SK-N-SH treated with all-trans-retinoic acid at 6 μM for 48 hours (cell line): ENCODE measurements at regions not wholly inside any gene's neighbourhood (a gene's known extent, or its start where the extent isn't known, plus 50 kb on each side); places are given as distances from the start of the nearest gene placed in this dataset.

ENCODE experiments used
- ATAC-seq: fragments of 200-7000 bp; cut with Tn5 transposase; 3 replicates; pipeline ENCODE4 v1.9.1; 2020; ENCODE audit warnings: mild to moderate bottlenecking, moderate library complexity
- BACH2 ChIP-seq: fragments of 250-450 bp; sonication (Bioruptor Pico); IDR thresholded peaks from 2 replicates; pipeline ENCODE4 v1.9.0; 2021; ENCODE audit warnings: mild to moderate bottlenecking, borderline replicate concordance
- CSDC2 ChIP-seq: fragments of 250-450 bp; sonication (Bioruptor Pico); IDR thresholded peaks from 2 replicates; pipeline ENCODE4 v1.5.0; 2020; ENCODE audit warnings: mild to moderate bottlenecking, moderate library complexity
- CSRNP3 ChIP-seq: fragments of 250-450 bp; sonication (Bioruptor Pico); IDR thresholded peaks from 2 replicates; pipeline ENCODE4 v1.5.1; 2021; ENCODE audit warnings: mild to moderate bottlenecking, moderate library complexity
- ESRRG ChIP-seq: fragments of 250-450 bp; sonication (Bioruptor Pico); IDR thresholded peaks from 2 replicates; pipeline ENCODE4 v1.6.1; 2021; ENCODE audit warnings: mild to moderate bottlenecking
- GLIS3 ChIP-seq: fragments of 250-450 bp; sonication (Bioruptor Pico); IDR thresholded peaks from 2 replicates; pipeline ENCODE4 v1.5.0; 2020; ENCODE audit warnings: mild to moderate bottlenecking, moderate library complexity
- ISL1 ChIP-seq: fragments of 250-450 bp; sonication (Bioruptor Pico); IDR thresholded peaks from 2 replicates; pipeline ENCODE4 v2.1.2; 2022; ENCODE audit warnings: mild to moderate bottlenecking, moderate library complexity
- PATZ1 ChIP-seq: fragments of 250-450 bp; sonication (Bioruptor Pico); IDR thresholded peaks from 2 replicates; pipeline ENCODE4 v1.8.0; 2020; ENCODE audit warnings: mild to moderate bottlenecking, moderate library complexity, borderline replicate concordance
- PPARA ChIP-seq: fragments of 250-450 bp; sonication (Bioruptor Pico); IDR thresholded peaks from 2 replicates; pipeline ENCODE4 v1.5.0; 2020; ENCODE audit warnings: mild to moderate bottlenecking, borderline replicate concordance
- RARB ChIP-seq: fragments of 250-450 bp; sonication (Bioruptor Pico); IDR thresholded peaks from 2 replicates; pipeline ENCODE4 v1.8.0; 2021; ENCODE audit warnings: mild to moderate bottlenecking, moderate library complexity
- SNAI2 ChIP-seq: fragments of 250-450 bp; sonication (Bioruptor Pico); IDR thresholded peaks from 2 replicates; pipeline ENCODE4 v1.5.0; 2020; ENCODE audit warnings: mild to moderate bottlenecking, moderate library complexity
- TOX ChIP-seq: fragments of 250-450 bp; sonication (Bioruptor Pico); IDR thresholded peaks from 2 replicates; pipeline ENCODE4 v1.8.0; 2021; ENCODE audit warnings: mild to moderate bottlenecking, moderate library complexity, borderline replicate concordance
- ZC3H10 ChIP-seq: fragments of 250-450 bp; sonication (Bioruptor Pico); IDR thresholded peaks from 2 replicates; pipeline ENCODE4 v1.5.1; 2021; ENCODE audit warnings: mild to moderate bottlenecking, moderate library complexity
- ZFP3 ChIP-seq: fragments of 250-450 bp; sonication (Bioruptor Pico); IDR thresholded peaks from 2 replicates; pipeline ENCODE4 v1.5.0; 2020; ENCODE audit warnings: mild to moderate bottlenecking, moderate library complexity
- ZFP30 ChIP-seq: fragments of 450-650 bp; formaldehyde crosslinking; IDR thresholded peaks from 2 replicates; pipeline ENCODE4 v1.5.0; 2022; ENCODE audit warnings: mild to moderate bottlenecking, moderate library complexity
- ZNF565 ChIP-seq: fragments of 450-650 bp; formaldehyde crosslinking; conservative IDR thresholded peaks from 2 replicates; pipeline ENCODE4 v1.5.0; 2020; ENCODE audit warnings: low read depth, mild to moderate bottlenecking, moderate library complexity
- ZNF70 ChIP-seq: fragments of 450-650 bp; formaldehyde crosslinking; IDR thresholded peaks from 2 replicates; pipeline ENCODE4 v1.5.0; 2020; ENCODE audit warnings: mild to moderate bottlenecking, moderate library complexity
- ZNF8 ChIP-seq: fragments of 450-650 bp; formaldehyde crosslinking; IDR thresholded peaks from 2 replicates; pipeline ENCODE4 v1.5.0; 2020; ENCODE audit warnings: mild to moderate bottlenecking, moderate library complexity
- TF ChIP-seq, protein P1 (sequence below): fragments of 250-450 bp; sonication (Bioruptor Pico); IDR thresholded peaks from 2 replicates; pipeline ENCODE4 v1.8.0; 2021; ENCODE audit warnings: low read depth, mild to moderate bottlenecking, moderate library complexity, borderline replicate concordance
- TF ChIP-seq, protein P2 (sequence below): fragments of 250-450 bp; sonication (Bioruptor Pico); IDR thresholded peaks from 2 replicates; pipeline ENCODE4 v1.5.0; 2020; ENCODE audit warnings: mild to moderate bottlenecking, moderate library complexity

GRCh38 chr1:81706650-81707435 lies 93.9 kb upstream of the ADGRL2 start:
- TF ChIP-seq, protein P1, sequence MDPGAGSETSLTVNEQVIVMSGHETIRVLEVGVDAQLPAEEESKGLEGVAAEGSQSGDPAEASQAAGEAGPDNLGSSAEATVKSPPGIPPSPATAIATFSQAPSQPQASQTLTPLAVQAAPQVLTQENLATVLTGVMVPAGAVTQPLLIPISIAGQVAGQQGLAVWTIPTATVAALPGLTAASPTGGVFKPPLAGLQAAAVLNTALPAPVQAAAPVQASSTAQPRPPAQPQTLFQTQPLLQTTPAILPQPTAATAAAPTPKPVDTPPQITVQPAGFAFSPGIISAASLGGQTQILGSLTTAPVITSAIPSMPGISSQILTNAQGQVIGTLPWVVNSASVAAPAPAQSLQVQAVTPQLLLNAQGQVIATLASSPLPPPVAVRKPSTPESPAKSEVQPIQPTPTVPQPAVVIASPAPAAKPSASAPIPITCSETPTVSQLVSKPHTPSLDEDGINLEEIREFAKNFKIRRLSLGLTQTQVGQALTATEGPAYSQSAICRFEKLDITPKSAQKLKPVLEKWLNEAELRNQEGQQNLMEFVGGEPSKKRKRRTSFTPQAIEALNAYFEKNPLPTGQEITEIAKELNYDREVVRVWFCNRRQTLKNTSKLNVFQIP (CRISPR knock-in tag): peak; percentile 84; the same call in 1 of the 2 replicates
- TF ChIP-seq CSDC2 (no peak), PATZ1 (CRISPR knock-in tag) (0 out of 2 replicates have a peak, but pooled peaks have one; percentile 36), ZNF565 (CRISPR knock-in tag) (no peak), ISL1 (CRISPR knock-in tag) (peak; percentile 84), SNAI2 (no peak)
- TF ChIP-seq, all 23 proteins: peak for 3
- peak; percentile 64 for ATAC-seq

DNA sequence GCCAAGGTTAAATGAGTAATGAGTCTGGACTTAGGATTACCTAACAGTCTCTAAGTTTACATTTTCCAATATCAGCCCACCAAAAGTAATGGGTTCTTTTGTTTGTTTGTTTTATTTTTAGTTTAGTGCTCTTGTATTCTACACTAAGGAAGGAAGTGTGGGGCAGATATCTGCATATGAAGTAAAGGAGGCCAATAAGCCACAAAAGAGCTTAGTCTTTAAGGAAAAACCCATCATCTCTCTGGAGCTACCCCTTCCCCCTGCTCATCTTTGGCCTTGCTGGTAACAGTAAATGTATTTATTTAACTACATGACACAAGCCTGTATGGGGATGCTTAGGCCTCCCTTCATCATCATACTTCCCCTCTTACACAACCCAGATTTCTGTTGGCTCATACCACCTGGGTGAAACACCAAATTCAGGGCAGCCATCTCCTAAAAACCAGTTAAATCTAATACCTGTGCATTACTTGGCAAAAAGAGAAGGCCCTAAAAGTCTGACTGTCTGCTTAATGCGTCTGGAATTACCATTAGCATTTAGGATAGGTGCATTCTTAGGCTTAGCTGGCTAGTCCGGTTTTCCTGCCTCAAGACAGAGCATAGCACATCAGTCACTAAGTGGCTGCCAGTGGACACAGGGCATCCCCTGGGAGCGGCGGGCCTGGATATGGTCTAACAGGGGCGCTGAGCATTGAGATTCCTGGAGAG lies 96.8 kb upstream of the ADGRL2 start:
- TF ChIP-seq ZC3H10 (CRISPR knock-in tag): no peak
- no peak for TF ChIP-seq ZNF70 (CRISPR knock-in tag)
- TF ChIP-seq TOX: no peak
- no peak for TF ChIP-seq BACH2 (CRISPR knock-in tag)
- no peak for TF ChIP-seq RARB (CRISPR knock-in tag)
- no peak for TF ChIP-seq ZFP3
- no peak for TF ChIP-seq ESRRG (CRISPR knock-in tag)
- TF ChIP-seq, protein P2, sequence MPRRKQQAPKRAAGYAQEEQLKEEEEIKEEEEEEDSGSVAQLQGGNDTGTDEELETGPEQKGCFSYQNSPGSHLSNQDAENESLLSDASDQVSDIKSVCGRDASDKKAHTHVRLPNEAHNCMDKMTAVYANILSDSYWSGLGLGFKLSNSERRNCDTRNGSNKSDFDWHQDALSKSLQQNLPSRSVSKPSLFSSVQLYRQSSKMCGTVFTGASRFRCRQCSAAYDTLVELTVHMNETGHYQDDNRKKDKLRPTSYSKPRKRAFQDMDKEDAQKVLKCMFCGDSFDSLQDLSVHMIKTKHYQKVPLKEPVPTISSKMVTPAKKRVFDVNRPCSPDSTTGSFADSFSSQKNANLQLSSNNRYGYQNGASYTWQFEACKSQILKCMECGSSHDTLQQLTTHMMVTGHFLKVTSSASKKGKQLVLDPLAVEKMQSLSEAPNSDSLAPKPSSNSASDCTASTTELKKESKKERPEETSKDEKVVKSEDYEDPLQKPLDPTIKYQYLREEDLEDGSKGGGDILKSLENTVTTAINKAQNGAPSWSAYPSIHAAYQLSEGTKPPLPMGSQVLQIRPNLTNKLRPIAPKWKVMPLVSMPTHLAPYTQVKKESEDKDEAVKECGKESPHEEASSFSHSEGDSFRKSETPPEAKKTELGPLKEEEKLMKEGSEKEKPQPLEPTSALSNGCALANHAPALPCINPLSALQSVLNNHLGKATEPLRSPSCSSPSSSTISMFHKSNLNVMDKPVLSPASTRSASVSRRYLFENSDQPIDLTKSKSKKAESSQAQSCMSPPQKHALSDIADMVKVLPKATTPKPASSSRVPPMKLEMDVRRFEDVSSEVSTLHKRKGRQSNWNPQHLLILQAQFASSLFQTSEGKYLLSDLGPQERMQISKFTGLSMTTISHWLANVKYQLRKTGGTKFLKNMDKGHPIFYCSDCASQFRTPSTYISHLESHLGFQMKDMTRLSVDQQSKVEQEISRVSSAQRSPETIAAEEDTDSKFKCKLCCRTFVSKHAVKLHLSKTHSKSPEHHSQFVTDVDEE: no peak
- TF ChIP-seq GLIS3 (CRISPR knock-in tag): no peak
- TF ChIP-seq CSRNP3 (CRISPR knock-in tag): no peak
- TF ChIP-seq ZNF565 (CRISPR knock-in tag): no peak
- TF ChIP-seq, protein P1 (CRISPR knock-in tag): no peak
- no peak for TF ChIP-seq ZNF8 (CRISPR knock-in tag)
- TF ChIP-seq PATZ1 (CRISPR knock-in tag): no peak
- TF ChIP-seq SNAI2: no peak
- TF ChIP-seq ZFP30 (CRISPR knock-in tag): no peak
- TF ChIP-seq CSDC2: no peak
- TF ChIP-seq PPARA (CRISPR knock-in tag): no peak
- TF ChIP-seq ISL1 (CRISPR knock-in tag): no peak
- no peak for ATAC-seq
